NCI-H2227 (cell line): ENCODE measurements at regions not wholly inside any gene's neighbourhood (a gene's known extent, or its start where the extent isn't known, plus 50 kb on each side); places are given as distances from the start of the nearest gene placed in this dataset.

Experiments
- DNase-seq: peaks from one replicate; lab custom pipeline; 2025; ENCODE audit not compliant: unreplicated experiment; lab: John Stamatoyannopoulos, UW

DNA sequence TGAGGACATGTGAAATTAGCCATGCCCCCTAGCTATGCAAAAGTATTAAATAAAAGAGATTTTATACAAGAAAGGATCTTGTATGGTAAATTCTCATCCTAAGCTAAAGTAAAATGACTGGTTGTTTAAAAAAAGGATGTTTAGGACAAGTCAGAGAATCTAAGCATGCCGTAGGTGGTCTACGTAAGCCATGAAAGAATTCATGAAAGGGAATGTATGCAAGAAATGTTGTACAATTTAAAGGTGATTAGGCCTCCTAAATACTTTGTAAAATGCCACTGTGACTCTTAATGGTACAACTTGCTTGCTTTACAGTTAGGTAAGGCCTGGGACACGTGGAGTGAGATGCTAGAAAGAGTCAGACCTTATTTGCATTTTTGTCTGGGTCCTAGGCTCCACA lies 209.0 kb downstream of the EFHB start:
- DNase-seq = no peak

DNA sequence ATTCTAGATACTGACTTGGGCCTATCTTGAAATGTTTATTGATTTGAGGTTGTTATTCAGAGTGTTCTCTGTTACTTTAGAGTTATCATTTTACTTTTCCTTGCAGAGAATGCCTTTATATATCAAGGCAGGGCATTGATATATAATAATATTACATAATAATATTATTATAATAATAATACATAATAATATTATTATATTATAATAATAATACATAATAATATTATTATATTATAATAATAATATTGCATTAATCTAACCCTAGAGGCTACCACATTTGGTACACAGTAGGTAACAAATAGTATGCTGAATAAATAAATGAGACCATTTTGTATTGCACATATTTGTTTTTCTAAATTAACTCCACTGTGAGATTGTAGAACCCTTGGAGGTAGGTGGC lies 216.3 kb downstream of the EFHB start:
- no peak for DNase-seq

DNA sequence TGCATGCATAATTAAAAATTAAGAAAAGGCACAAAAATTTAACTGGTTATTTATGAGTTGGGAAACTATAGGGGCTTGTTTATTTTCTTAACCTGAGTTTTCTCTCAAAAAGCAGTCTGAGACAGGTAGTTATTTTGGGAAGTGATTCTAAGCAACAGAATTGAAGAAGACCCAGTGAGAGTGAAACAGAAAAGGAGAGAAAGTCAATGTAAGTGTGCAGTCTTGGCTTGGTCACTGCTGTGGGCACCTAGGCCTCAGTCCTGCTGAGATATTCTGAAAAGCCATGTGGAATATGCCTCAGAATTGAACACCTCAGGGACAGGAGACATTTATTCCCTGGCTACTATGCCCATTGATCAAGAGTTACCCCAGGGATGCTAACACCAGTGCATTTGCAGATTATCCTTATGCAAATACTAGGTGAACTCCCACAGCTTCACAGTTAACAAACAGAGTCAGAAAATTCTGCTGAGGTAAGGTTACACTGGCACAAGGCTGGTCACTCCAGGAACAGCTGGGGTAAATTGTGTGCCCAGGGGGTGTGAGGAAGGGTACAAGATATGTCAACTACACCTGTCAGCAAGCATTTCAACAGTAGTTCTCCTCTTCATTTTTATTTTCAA lies 222.7 kb downstream of the EFHB start:
- DNase-seq = no peak

DNA sequence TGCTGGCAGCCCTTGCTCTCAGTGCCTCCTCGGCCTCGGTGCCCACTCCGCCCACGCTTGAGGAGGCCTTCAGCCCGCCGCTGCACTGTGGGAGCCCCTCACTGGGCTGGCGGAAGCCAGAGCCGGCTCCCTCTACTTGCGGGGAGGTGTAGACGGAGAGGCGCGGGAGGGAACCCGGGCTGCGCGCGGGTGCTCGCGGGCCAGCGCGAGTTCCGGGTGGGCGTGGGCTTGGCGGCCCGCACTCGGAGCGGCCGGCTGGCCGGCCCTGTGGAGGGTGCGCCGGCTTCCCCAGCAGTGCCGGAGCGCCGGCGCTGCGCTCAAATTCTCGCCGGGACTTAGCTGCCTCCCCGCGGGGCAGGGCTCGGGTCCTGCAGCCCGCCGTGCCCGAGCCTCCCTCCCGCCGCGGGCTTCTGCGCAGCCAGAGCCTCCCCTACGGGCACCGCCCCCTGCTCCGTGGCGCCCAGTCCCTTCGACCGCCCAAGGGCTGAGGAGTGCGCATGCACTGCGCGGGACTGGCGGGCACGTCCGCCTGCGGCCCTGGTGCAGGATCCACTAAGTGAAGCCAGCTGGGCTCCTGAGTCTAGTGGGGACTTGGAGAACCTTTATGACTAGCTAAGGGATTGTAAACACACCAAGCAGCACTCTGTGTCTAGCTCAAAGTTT lies 231.5 kb downstream of the EFHB start:
- DNase-seq = peak; percentile 43

DNA sequence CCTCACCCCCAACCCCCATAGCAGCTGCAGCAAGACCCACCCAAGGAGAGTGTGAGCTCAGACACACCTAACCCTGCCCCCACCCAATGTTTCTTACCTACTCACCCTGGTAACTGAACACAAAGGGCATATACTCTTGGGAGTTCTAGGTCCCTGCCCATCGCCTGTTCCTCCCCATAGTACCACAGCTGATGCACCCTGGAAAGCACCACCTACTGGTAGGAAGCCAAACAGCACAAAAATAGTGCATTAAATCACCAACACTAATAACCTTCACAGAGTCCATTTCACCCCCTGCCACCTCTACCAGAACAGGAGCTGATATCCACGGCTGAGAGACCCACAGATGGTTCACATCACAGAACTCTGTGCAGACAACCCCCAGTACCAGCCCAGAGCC lies 245.2 kb downstream of the EFHB start:
- DNase-seq = no peak

DNA sequence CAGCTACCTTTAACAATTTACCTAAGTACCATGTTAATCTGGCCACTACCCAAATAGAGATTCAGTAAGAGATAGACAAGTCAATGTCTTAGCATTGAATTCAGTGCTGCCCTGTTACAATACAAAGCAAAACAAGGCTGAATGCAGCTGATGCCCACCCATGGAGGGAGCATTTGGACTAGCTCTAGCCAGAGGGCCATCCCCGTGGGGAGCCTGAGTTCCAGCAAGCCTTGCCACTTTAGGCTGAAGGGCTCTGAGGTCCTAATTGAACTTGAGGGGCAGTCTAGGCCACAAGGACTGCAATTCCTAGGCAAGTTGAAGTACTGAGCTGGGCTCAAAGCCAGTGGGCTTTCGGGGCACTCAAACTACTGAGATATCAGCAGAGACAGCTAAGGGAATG lies 265.9 kb downstream of the EFHB start:
- DNase-seq = no peak

DNA sequence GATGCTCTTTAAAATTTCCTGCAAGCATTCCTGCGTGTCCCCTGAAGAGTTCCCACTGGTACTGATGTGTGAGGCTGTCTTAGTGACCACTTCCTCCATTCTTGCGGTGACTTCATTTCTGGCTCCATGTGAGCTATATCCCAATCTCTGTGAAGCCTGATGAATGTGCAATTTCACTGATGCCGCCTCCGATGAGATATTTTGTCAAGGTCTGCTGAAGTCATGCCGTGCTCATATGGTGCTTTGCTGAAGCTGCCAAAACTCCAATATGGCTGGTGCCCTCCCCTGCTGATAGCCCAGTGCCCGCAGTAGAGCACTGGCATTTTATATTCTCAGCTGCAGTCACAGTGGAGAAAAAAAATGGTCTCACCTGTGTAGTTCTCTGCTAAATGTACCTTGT lies 271.5 kb downstream of the EFHB start:
- no peak for DNase-seq

DNA sequence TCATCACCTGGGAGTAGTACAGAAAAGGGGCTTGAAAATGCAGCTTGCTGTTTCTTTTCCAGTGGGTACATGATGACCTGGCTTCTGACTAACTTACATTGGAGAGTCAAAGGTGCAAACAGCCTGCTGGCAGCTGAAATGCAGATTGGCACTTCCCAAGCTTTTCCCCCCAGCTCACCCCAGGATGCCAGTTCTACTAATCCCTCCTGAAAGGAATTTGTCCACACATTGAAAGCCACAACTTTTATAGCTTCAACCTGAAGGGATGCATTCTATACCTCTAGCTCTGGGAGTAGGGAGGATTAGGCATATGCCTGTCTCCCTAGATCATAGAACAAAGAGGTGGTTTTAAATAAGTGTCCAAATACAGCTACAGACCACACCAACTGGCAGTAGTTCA lies 281.7 kb downstream of the EFHB start:
- DNase-seq = no peak

DNA sequence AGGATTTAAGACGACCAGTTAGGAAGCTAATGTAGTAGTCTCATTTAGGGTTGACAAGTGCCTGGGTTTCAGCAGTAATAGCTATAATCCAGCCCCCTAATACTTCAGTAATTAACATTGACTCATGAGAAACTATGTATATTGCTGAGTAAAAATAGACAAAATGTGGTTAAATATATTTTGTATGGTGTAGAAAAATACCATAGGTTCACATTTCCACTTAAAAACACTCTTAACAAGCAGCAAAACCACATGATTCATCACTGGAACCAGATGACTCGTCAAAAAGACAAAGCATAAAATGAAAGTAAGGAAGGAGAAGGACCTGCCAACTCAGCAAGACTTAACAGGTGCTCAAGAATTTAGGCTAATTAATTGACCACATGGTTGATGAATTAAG lies 288.9 kb downstream of the EFHB start:
- no peak for DNase-seq

DNA sequence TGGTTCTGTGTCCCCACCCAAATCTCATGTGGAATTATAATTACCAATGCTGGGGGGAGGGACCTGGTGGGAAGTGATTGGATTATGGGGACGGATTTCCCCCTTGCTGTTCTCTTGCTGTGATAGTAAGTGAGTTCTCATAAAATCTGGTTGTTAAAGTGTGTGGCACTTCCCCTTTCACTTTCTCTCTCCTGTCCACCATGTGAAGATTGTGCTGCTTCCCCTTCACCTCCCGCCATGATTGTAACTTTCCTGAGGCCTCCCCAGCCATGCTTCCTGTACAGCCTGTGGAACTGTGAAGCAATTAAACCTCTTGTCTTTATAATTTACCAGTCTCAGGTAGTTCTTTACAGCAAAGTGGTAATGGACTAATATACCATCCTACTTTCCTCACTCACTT lies 289.6 kb downstream of the EFHB start:
- DNase-seq = no peak

DNA sequence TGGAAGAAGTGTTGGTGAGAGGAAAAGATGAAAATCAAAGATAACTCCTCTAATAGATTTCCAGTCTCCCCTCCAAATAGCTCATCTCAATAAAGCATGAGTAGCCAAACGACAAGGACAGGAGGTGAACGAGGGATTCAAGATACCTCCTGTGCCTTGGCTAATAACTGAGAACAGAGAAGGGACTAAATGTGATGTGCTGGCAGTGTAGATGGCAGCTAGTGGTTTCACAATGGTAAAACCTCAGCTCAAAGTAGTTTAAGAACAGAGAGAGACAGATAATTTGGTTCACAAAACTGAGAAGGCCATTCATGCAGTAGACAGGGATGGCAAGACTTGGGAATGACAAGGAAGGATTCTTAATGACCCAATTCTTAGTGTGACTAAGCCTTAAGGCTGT lies 292.6 kb downstream of the EFHB start:
- no peak for DNase-seq

DNA sequence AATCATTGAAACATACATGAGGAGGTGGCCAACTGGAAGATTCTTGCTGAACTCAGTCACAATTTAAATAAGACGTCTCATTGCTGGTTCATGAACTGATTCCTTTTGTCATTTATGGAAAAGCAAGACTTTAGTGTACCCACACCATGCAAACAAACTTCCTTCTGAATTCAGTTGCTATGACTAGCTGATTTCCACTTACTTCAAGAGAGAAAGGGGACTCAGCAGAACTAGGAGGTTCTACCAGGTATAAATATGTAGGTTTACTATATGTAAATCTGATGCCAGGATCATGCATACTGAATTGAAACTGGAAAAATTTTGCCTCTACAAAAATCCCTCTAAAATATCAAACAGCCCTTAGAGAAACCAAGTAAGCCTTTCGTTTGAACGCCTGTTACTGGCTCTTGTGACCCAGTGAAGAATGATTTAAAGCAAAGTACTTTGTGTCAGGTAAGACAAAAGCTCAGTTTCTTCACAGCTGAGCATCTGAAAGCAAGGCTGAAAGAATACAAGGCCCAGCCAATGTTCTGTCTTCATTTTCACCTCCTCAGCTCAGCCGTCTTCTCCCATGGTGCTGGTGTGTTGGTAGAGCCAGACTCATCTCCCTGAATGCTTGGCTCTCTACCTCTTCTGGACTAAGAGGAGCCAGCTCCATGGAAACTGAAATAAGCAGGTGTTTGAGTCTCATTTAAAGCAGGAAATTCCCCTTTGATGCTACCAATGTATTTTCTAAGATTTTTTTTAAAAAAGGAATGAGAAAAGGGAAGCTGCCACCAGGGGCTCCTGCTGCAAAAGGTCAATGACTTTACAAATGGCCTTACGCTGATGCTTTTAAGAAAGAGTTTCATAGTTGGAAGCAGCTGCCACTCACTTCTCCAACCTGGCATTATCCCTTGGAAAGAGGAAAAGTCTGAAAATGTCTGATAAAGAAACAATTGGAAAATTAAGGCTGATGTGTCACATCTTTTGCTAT lies 301.6 kb downstream of the EFHB start:
- DNase-seq = no peak

DNA sequence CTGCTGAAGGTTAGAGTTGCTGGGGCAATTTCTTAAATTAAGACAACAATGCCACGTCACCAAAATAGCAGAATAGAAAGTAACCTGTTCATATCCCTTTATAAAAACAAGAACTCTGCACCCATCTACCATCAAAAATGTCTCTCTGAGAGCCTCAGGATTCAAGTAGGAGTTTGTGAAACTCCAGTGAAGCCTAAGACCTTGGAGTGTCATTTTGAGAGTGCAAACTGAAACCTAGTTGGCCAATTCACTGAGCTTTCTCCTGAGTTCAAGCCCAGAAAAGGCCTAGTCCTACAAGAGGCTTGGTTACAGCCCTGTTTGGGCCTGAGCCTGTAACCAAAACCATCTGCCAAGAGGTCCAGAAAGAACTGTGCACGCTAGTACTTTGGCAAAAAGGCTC lies 335.1 kb downstream of the EFHB start:
- no peak for DNase-seq

DNA sequence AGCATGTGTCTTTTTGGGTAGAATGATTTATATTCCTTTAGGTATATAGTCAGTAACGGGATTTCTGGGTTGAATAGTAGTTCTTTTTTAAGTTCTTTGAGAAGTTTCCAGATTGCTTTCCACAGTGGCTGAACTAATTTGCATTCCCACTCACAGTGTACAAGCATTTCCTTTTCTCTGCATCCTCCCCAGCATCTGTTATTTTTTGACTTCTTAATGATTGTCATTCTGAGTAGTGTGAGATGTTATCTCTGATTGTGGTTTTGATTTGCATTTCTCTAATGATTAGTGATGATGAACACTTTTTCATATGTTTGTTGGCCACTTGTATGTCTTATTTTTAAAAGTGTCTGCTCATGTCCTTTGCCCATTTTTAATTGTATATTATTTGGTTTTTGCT lies 337.6 kb downstream of the EFHB start:
- DNase-seq = no peak

DNA sequence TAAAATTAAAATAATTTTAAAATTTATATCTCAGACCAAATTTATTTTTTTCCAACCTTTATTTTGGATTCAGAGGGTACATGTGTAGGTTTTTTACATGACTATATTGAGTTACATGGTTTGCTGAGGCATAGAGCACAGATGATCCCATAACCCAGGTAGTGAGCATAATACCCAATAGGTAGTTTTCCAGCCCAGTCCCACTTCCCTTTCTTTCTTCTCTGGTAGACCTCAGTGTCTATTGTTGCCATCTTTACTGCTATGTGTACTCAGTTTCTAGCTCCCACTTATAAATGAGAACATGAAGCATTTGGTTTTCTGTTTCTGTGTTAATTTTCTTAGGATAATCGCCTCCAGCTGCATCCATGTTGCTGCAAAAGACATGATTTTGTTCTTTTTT lies 338.1 kb downstream of the EFHB start:
- no peak for DNase-seq
